B cell (primary cell): ENCODE measurements at regions not wholly inside any gene's neighbourhood (a gene's known extent, or its start where the extent isn't known, plus 50 kb on each side); places are given as distances from the start of the nearest gene placed in this dataset.

Source experiments
- ATAC-seq: fragments of 200-7000 bp; cut with Tn5 transposase; one replicate; pipeline ENCODE4 v1.10.0; 2021; ENCODE audit warnings: low read depth, mild to moderate bottlenecking, moderate number of reproducible peaks, moderate library complexity
- CTCF ChIA-PET: fragments of 350-600 bp; sonication (Branson Sonifier 250); formaldehyde crosslinking; loops from one replicate; lab custom pipeline; 2021; ENCODE audit warnings: antibody characterized with exemption, inconsistent platforms; lab: Charles Lee
- POLR2A ChIA-PET: fragments of 350-600 bp; sonication (Branson Sonifier 250); formaldehyde crosslinking; loops from one replicate; lab custom pipeline; 2021; ENCODE audit warnings: antibody characterized with exemption; lab: Charles Lee
- DNase-seq: peaks from one replicate; pipeline ENCODE4 v3.0.0; 2013
- H2AFZ ChIP-seq: 2 replicates; pipeline ENCODE4 v1.6.1; 2012; ENCODE audit warnings: mild to moderate bottlenecking, low read depth, low read length; ENCODE audit not compliant: insufficient read depth, poor library complexity, severe bottlenecking
- H3K27ac ChIP-seq, 2 donors: 1 replicate in 1 of 2; 2 replicates in 1 of 2; pipeline ENCODE4 v1.5.1; 2012 to 2013; ENCODE audit warnings: low read length in 2 of 2, mild to moderate bottlenecking in 2 of 2, moderate library complexity in 1 of 2
- H3K27me3 ChIP-seq, 4 experiments: fragments of 200-600 bp in 1 of 4; sonication (generic) in 1 of 4; replicated peaks in 1 of 4; 1 replicate in 2 of 4; 2 replicates in 2 of 4; pipeline versions ENCODE4 v1.6.1 to v1.7.0; 2013 to 2016; ENCODE audit warnings: low read length in 3 of 4, mild to moderate bottlenecking in 2 of 4, mixed read lengths in 1 of 4, moderate library complexity in 1 of 4; ENCODE audit not compliant: insufficient read depth in 4 of 4, control insufficient read depth in 3 of 4; ENCODE audit errors: control extremely low read depth in 1 of 4
- H3K36me3 ChIP-seq, 2 experiments: replicated peaks in 1 of 2; 1 replicate in 1 of 2; 2 replicates in 1 of 2; pipeline versions ENCODE4 v1.6.1 to v1.7.1; 2013; ENCODE audit warnings: low read length in 1 of 2; ENCODE audit not compliant: insufficient read depth in 2 of 2, control insufficient read depth in 1 of 2; ENCODE audit errors: control extremely low read depth in 1 of 2, extremely low read depth in 1 of 2
- H3K4me1 ChIP-seq, 2 donors: fragments of 200-600 bp in 1 of 2; sonication (generic) in 1 of 2; 1 replicate in 1 of 2; 2 replicates in 1 of 2; pipeline versions ENCODE4 v1.5.1 to v1.6.1; 2013 to 2017; ENCODE audit warnings: low read length in 2 of 2; ENCODE audit not compliant: control insufficient read depth in 2 of 2, insufficient read depth in 2 of 2
- H3K4me2 ChIP-seq: replicated peaks from 2 replicates; pipeline ENCODE3; 2012; ENCODE audit warnings: mild to moderate bottlenecking, low read depth, low read length; ENCODE audit not compliant: poor library complexity, severe bottlenecking
- H3K4me3 ChIP-seq, 5 experiments: fragments of 200-600 bp in 1 of 5; sonication (generic) in 1 of 5; 1 replicate in 3 of 5; 2 replicates in 2 of 5; pipeline versions ENCODE4 v1.5.1 to v1.7.0; 2011 to 2016; ENCODE audit warnings: low read length in 4 of 5, mild to moderate bottlenecking in 4 of 5, low read depth in 2 of 5, control low read depth in 1 of 5, moderate library complexity in 1 of 5; ENCODE audit not compliant: insufficient read depth in 1 of 5; ENCODE audit errors: control extremely low read depth in 1 of 5, extremely low read depth in 1 of 5
- H3K79me2 ChIP-seq: fragments of 200-600 bp; sonication (generic); one replicate; pipeline ENCODE4 v1.6.0; 2016; ENCODE audit warnings: low read length; ENCODE audit not compliant: control insufficient read depth, insufficient read depth
- H3K9ac ChIP-seq: fragments of 200-600 bp; sonication (generic); 2 replicates; pipeline ENCODE4 v1.6.1; 2017; ENCODE audit warnings: mild to moderate bottlenecking, low read length, moderate library complexity
- H3K9me3 ChIP-seq, 3 donors: one replicate each; pipeline versions ENCODE4 v1.6.1 to v1.7.1; 2013; ENCODE audit warnings: low read length in 2 of 3; ENCODE audit not compliant: control insufficient read depth in 2 of 3, insufficient read depth in 1 of 3; ENCODE audit errors: control extremely low read depth in 1 of 3
- H4K20me1 ChIP-seq: 2 replicates; pipeline ENCODE4 v1.6.0; 2012; ENCODE audit warnings: mild to moderate bottlenecking, low read length; ENCODE audit not compliant: insufficient read depth, control insufficient read depth, poor library complexity, severe bottlenecking
- H3K27ac Mint-ChIP-seq: one replicate; pipeline ENCODE4 v1.8.0; 2021; ENCODE audit warnings: mixed read lengths
- H3K27me3 Mint-ChIP-seq: one replicate; pipeline ENCODE4 v1.8.0; 2021; ENCODE audit warnings: mixed read lengths
- H3K4me1 Mint-ChIP-seq: one replicate; pipeline ENCODE4 v1.8.0; 2021; ENCODE audit warnings: mixed read lengths
- H3K4me3 Mint-ChIP-seq: one replicate; pipeline ENCODE4 v1.8.0; 2021; ENCODE audit warnings: mixed read lengths
- H3K9me3 Mint-ChIP-seq: one replicate; pipeline ENCODE4 v1.8.0; 2022; ENCODE audit warnings: mixed read lengths; ENCODE audit not compliant: insufficient read depth
- EZH2 ChIP-seq: IDR thresholded peaks from 2 replicates; pipeline ENCODE4 v1.6.1; 2012; ENCODE audit warnings: borderline replicate concordance, low read depth, mild to moderate bottlenecking, moderate library complexity, low read length; ENCODE audit not compliant: insufficient read depth, poor library complexity, severe bottlenecking
- WGBS: methylation state at CpG from one replicate; pipeline ENCODE4 v1.1.5; 2013; ENCODE audit warnings: missing lambda C conversion rate; ENCODE audit not compliant: insufficient coverage; 5-methylcytosine and 5-hydroxymethylcytosine counted together
- intact Hi-C: fragments of 100-400 bp; cut with micrococcal nuclease; formaldehyde crosslinking; loops from one replicate; pipeline ENCODE4 v1.10.0; 2022
- TF ChIP-seq, protein P1 (sequence below): fragments of 200-600 bp; IDR thresholded peaks from one replicate; pipeline ENCODE4 v1.8.0; 2022; ENCODE audit warnings: antibody characterized with exemption, mild to moderate bottlenecking

DNA sequence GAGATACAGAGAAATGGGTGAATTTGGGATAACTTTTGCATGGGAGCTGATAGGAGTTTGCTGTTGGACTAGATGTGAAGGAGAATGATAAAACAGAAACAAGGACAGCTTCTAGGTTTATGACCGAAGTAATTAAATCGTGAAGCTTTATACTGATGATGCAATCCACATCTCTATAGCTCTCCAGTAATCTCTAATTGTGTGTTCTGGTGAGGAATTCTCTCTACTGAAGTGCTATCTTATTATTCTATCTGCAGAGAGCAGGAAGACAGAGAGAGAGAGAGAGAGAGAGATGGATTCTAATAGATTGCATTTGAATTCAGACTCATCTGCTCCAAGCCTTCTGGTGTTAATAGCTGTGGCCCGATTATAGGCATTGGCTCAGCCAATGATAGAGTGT lies 113.5 kb upstream of the FRMD4B start:
- TF ChIP-seq, protein P1, sequence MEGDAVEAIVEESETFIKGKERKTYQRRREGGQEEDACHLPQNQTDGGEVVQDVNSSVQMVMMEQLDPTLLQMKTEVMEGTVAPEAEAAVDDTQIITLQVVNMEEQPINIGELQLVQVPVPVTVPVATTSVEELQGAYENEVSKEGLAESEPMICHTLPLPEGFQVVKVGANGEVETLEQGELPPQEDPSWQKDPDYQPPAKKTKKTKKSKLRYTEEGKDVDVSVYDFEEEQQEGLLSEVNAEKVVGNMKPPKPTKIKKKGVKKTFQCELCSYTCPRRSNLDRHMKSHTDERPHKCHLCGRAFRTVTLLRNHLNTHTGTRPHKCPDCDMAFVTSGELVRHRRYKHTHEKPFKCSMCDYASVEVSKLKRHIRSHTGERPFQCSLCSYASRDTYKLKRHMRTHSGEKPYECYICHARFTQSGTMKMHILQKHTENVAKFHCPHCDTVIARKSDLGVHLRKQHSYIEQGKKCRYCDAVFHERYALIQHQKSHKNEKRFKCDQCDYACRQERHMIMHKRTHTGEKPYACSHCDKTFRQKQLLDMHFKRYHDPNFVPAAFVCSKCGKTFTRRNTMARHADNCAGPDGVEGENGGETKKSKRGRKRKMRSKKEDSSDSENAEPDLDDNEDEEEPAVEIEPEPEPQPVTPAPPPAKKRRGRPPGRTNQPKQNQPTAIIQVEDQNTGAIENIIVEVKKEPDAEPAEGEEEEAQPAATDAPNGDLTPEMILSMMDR = no peak
- TF ChIP-seq EZH2 = no peak
- H3K27me3 ChIP-seq = no peaks in the 10 kb centered on the region
- CTCF ChIA-PET = no interaction called here
- Mint-ChIP-seq H3K9me3 (no peaks in the 10 kb centered on the region), H3K4me1 (no peaks in the 10 kb centered on the region), H3K27ac (no peak overlapping the region), H3K4me3 (no peak overlapping the region), H3K27me3 (peaks cover 4% of the 10 kb centered on the region)
- H3K4me3 ChIP-seq = no peak overlapping the region
- peaks cover 0 to 4% (median 0%) of the 10 kb centered on the region in 3 donors for H3K9me3 ChIP-seq
- no peak overlapping the region for H3K9ac ChIP-seq
- H3K4me1 ChIP-seq = no peaks in the 10 kb centered on the region
- no peak overlapping the region for H3K27ac ChIP-seq
- H3K79me2 ChIP-seq = no peaks in the 10 kb centered on the region
- POLR2A ChIA-PET = no interaction called here
- ATAC-seq (no peak), DNase-seq (no peak)
- no peaks in the 10 kb centered on the region for H4K20me1 ChIP-seq
- H3K36me3 ChIP-seq = no peaks in the 10 kb centered on the region
- H3K4me2 ChIP-seq = no peak overlapping the region
- intact Hi-C loops = no loop called here
- no peak overlapping the region for H2AFZ ChIP-seq
- WGBS = 100% methylated on average over 1 of the region's 3 CpGs

DNA sequence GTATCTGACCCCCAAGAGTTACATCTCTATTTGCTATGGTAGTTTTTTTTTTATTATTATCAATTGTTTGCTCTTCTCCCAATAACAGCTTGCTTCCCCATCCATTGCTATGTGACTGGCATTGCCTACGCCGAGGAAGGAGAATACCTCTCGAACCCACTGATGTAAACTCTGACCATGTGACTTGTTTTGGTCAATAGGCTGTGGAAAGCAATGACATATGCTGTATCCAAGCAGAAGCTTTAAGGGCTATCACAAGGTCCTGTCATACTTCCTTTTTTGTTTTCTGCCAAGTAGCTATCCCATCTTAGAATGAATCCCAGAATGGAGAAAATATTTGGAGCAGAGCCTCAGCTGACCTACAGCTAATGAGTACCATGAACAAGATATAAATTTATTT lies 111.0 kb upstream of the FRMD4B start:
- Histone ChIP-seq H3K27me3 (no peaks in the 10 kb centered on the region), H3K4me2 (no peak overlapping the region), H2AFZ (no peak overlapping the region), H3K9ac (no peak overlapping the region), H3K27ac (no peak overlapping the region), H3K36me3 (no peaks in the 10 kb centered on the region), H3K9me3 (peaks cover 0 to 4% (median 0%) of the 10 kb centered on the region in 3 donors), H4K20me1 (no peaks in the 10 kb centered on the region), H3K4me3 (no peak overlapping the region), H3K79me2 (no peaks in the 10 kb centered on the region), H3K4me1 (no peaks in the 10 kb centered on the region)
- no peak for ATAC-seq
- WGBS = no CpG with 5 or more reads among the region's 3 CpGs
- H3K4me3 Mint-ChIP-seq = no peak overlapping the region
- ChIA-PET POLR2A (no interaction called here), CTCF (no interaction called here)
- intact Hi-C loops = no loop called here
- H3K9me3 Mint-ChIP-seq = no peaks in the 10 kb centered on the region
- H3K27ac Mint-ChIP-seq = no peak overlapping the region
- no peaks in the 10 kb centered on the region for H3K4me1 Mint-ChIP-seq
- H3K27me3 Mint-ChIP-seq = peaks cover 4% of the 10 kb centered on the region
- TF ChIP-seq EZH2 = no peak
- TF ChIP-seq, protein P1 = no peak
- DNase-seq = no peak
